ENCODE measurements at regions not wholly inside any gene's neighbourhood (a gene's known extent, or its start where the extent isn't known, plus 50 kb on each side); places are given as distances from the start of the nearest gene placed in this dataset.

DNA sequence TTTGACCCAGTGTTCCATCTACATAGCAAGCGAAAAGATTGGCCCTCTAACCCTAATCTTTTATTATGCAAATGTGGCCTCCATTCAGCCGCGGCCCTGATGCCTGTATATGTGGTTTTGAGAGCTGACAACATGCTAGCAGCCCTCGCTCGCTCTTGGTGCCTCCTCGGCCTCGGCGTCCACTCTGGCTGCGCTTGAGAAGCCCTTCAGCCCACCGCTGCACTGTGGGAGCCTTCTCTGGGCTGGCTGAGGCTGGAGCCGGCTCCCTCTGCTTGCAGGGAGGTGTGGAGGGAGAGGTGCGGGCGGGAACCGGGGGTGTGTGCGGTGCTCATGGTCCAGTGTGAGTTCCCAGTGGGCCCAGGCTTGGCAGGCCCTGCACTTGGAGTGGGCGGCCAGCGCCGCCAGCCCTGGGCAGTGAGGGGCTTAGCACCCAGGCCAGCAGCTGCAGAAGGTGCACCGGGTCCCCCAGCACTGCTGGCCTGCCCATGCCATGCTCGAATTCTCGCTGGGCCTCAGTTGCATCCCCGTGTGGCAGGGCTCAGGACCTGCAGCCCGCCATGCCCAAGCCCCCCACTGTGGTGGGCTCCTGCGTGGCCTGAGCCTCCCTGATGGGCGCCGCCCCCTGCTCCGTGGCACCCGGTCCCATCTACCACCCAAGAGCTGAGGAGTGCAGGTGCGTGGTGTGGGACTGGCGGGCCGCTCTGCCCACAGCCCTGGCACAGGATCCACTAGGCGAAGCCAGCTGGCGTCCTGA is 757.5 kb upstream of the CTNND2 start:
- no peak for TF ChIP-seq POLR2A (IDR thresholded peaks at IDR 0.05; ENCODE audit: low read length)
- no peak for TF ChIP-seq GATA1 (IDR thresholded peaks at IDR 0.05; ENCODE audit: low read depth, low read length)
